T-helper 2 cell treated with Interferon-gamma antibody and Interleukin-4, amounts not matched to agents 100 ng/mL and 5 ng/mL, for 36 hours (primary cell): ENCODE measurements at regions not wholly inside any gene's neighbourhood (a gene's known extent, or its start where the extent isn't known, plus 50 kb on each side); places are given as distances from the start of the nearest gene placed in this dataset.

Source experiments
- intact Hi-C: fragments of 100-400 bp; cut with micrococcal nuclease; formaldehyde crosslinking; loops from one replicate; pipeline ENCODE4 v1.15.1; 2023

DNA sequence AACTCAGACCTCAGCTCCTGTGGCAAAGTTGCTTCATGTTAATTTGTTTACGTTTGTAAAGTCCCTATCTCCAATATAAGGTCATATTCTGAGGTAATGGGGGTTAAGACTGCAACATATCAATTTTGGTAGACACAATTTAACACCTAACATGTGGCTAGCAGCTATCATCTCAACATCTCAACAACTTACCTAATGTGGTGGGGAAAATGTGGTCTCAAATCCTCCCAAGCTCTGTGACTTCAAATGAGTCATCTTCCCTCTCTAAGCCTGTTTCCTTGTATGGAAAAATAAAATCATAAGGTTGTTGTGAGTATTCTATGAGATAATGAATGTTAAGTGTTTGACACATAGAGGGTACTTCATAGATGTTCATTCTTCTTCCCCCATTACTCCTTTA, 443.3 kb downstream of the CDK5RAP2 start:
- intact Hi-C loops = no loop called here

DNA sequence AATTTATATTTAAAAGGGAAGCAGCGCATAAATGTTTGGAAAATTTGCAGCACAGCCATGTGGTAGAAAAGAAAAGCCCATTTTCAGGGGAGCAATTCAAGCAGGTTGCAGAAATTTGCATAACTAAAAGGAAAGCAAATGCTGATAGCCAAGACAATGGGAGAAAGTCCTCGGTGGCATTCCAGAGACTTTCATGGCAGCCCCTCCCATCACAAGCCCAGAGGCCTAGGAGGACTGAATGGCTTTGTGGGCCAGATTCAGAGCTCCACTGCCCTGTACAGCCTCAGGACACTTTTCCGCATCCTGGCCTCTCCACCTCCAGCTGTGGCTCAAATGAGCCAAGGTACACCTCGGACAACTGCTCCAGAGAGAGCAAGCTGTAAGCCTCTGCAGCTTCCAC, 462.9 kb downstream of the CDK5RAP2 start:
- intact Hi-C loops = no loop called here

DNA sequence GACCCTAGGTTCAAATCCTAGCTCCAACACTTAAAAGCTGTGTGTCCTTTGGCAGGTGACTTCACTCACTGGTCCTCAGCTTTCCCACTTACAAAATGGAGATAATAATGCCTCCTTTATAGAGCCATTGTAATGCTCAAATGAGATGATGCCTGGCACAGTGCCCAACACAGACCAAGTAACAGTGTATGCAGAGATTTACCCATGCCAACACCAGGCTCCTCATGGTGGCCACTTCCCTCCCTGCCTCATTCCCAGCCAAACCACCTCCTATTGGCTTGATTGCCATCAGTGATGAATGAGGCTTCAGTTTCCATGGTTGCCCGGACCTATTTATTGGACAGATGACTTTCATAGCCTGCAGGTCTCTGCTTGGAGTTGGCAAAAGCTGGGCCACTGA, 469.4 kb downstream of the CDK5RAP2 start:
- intact Hi-C loops = no loop called here

- intact Hi-C loops = no loop called here
These were observed 470.7 kb downstream of the CDK5RAP2 start for GRCh38 chr9:120109242-120109641.

GRCh38 chr9:120107138-120107537, 472.8 kb downstream of the CDK5RAP2 start:
- intact Hi-C loops = no loop called here

- intact Hi-C loops = no loop called here
These were observed 475.2 kb downstream of the CDK5RAP2 start for GRCh38 chr9:120104771-120105170.

- intact Hi-C loops = no loop called here
These were observed 479.4 kb downstream of the CDK5RAP2 start for GRCh38 chr9:120100595-120100994.

DNA sequence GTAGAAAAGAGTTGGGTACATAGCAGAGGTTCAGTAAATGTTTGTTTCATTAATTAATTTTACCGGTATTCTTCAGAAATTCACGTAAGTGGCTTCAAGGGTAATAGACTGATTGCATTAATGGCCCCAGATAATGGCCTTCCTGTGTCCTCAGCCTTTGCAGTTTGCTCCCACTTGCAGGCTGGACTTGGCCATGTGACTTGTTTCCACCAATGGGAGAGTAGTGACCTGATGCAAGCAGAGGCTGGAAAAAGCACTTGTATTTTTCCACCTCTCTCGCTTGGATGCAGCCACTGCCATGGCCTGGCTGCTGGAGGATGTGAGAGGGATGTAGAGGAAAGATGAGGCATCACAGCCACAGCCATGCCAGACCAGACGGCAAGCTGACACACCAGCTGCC, 480.9 kb downstream of the CDK5RAP2 start:
- intact Hi-C loops = no loop called here

- intact Hi-C loops = no loop called here
These were observed 481.4 kb downstream of the CDK5RAP2 start for GRCh38 chr9:120098584-120098983.

DNA sequence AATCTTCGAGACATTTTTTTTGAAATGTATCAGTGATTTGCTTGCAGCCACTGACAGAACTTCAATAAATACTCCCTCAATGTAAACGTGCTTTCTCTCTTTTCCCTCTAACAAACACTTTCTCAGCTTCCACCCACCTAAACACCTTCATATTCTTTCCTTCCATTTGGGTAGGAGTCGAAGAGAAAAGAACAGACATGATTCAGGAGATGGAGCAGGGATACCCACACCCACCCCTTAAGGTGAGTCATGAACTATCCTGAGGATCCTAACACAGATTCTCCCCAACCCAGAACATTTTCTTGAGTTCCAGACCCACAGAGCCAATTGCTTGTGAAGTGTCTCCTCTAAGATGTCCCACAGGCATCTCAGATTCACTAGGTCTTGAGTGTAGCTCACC, 488.8 kb downstream of the CDK5RAP2 start:
- intact Hi-C loops = no loop called here

DNA sequence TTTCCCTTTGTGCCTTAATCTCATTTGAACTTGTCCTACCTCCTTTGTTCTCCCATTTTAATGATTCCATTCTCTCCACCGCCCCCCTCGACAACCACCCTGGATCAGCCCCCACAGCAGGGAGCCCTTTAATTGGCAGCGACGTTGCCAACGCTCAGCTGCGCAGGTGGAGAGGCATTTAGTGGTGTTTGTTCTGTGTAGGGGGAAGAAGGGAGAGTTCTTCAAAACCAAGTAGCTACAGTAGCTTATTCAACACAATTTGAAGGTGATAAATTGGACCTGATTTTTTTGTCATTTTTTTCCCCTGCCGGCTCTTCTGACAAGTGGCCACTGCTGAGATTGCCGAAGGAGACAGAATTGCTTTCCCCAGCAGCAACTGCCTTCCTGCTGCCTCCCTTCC, 499.1 kb downstream of the CDK5RAP2 start:
- intact Hi-C loops = no loop called here

DNA sequence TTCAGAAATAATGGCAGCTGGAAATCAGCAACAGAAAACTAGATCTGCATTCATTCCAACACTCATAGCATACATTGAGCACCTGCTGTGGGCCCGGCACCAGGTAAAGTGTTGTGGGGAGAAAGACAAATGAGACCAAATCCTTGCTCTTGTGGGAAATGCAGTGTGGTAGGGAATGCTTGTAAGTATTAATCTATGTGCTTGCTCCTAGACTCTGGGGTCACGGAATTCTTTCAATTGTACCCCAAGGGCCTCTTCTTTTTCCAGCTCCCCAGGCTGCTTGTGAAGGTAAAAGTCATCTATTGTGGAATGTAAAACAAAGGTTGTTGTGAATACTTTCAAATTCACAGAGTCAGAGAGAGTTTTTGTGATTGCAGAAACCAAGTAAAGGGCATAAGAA, 501.9 kb downstream of the CDK5RAP2 start:
- intact Hi-C loops = no loop called here

- intact Hi-C loops = no loop called here
These were observed 508.2 kb downstream of the CDK5RAP2 start for GRCh38 chr9:120071760-120072159.

- intact Hi-C loops = no loop called here
These were observed 513.7 kb downstream of the CDK5RAP2 start for GRCh38 chr9:120066315-120066714.

- intact Hi-C loops = no loop called here
These were observed 514.8 kb downstream of the CDK5RAP2 start for GRCh38 chr9:120065151-120065550.

- intact Hi-C loops = no loop called here
These were observed 535.0 kb downstream of the CDK5RAP2 start for GRCh38 chr9:120045011-120045410.

GRCh38 chr9:120043448-120043847, 536.5 kb downstream of the CDK5RAP2 start:
- intact Hi-C loops = no loop called here

GRCh38 chr9:120040896-120041295, 539.1 kb downstream of the CDK5RAP2 start:
- intact Hi-C loops = no loop called here

DNA sequence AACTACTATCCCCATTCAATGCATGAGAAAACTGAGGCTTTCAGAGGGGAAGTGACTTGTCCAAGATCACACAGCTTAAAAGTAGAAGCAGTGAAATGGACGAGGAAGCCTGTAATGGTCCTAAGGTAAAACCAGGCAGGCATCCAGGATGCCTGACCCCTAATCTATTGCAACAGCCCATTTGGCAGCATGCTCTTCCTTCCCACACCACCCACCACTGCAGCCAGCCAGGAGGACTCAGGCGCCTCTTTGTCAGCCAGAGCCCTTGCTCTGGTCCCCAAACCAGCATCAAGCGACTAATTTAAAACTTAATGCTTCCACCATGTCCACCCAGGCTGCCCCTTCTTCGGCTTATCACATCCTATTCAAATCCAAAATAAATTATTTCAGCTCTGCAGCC, 541.6 kb downstream of the CDK5RAP2 start:
- intact Hi-C loops = no loop called here

GRCh38 chr9:120032639-120033038, 547.3 kb downstream of the CDK5RAP2 start:
- intact Hi-C loops = no loop called here

- intact Hi-C loops = no loop called here
These were observed 549.1 kb downstream of the CDK5RAP2 start for GRCh38 chr9:120030847-120031246.

DNA sequence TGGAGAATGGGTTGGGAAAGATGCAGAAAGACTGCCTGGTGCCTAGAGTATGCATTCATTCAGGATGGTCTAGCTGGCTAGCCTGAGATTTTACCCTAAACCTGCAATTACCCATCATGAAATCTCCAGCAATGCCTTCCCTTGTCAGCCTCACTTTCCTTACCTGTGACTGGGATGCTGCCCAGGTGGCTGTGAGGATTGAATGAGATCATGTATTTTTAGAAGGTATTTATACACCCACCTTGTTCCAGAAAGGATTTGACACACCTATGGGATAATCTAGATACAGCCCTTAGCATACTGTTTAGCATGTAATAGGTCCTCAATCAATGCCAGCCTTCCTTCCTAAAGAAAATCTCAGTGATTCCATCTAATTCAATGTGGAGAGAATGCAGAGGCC, 561.4 kb downstream of the CDK5RAP2 start:
- intact Hi-C loops = no loop called here

DNA sequence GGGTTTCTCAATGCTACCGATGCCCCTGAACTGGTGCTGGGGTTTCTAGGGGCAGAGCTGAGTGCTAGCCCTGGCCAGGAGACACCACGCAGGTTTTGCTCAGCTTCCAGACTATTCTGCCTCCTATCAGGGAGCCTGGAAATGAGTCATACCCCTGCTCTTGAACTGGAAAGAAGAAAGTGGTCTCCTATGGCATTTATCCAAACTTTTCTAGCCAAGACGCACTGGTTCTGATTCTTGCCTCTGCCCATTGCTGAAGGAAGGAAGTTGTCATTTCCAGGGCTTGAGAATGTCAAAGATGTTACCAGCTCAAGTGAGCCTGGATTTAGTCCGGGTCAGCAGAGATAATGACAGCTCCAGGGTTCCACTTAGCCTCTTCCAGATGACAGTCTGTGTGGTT, 561.9 kb downstream of the CDK5RAP2 start:
- intact Hi-C loops = no loop called here

DNA sequence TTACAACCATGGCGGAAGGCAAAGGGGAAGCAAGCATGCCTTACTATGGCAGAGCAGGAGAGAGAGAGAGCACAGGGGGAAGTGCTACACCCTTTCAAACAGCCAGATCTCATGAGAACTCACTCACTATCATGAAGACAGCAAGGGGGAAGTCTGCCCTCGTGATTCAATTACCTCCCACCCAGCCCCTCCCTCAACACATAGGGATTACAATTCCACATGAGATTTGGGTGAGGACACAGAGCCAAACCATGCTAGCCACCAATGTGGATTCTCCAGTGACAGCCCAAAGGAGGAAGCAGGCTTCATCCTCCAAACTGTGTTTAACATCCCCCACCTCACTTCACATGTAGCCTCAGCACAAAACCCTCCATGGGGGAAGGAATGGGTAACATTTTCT, 563.7 kb downstream of the CDK5RAP2 start:
- intact Hi-C loops = no loop called here
